Hepatic stellate cell (primary cell): ENCODE measurements at regions not wholly inside any gene's neighbourhood (a gene's known extent, or its start where the extent isn't known, plus 50 kb on each side); places are given as distances from the start of the nearest gene placed in this dataset.
"Not testable (repeated sequence)": the region's sequence is repeated elsewhere in the genome, so short reads cannot be mapped to it uniquely, and the experiment has no call there.

Experiments
- DNase-seq: peaks from one replicate; pipeline ENCODE4 v3.0.0; 2011; ENCODE audit warnings: low spot score

- DNase-seq, result no peak
Observed at GRCh38 chr11:29249713-29250112, 767.1 kb downstream of the KCNA4 start.

- DNase-seq, result no peak
Observed at GRCh38 chr11:29244355-29244754, 772.5 kb downstream of the KCNA4 start.

- DNase-seq, result no peak
Observed at GRCh38 chr11:29243616-29244015, 773.2 kb downstream of the KCNA4 start.

DNA sequence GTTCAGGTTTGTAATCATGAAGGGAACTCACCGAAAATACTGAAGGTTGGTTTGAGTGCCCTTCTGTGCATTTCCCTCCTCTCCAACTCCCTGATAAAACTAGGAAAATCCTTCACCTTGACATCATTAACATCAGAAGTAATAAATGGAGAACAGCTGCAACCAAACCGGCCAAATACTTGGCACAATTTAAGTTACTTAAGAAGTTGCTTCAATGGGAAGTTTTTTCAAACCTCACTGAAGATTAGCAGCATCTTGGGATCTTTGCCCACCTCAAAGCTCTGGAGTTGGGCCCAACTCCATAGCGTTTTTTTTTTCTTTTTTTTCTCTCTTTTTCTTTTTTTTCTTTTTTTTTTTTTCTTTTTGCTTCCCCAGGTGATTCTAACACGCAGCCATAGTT is 784.8 kb downstream of the KCNA4 start:
- no peak for DNase-seq

DNA sequence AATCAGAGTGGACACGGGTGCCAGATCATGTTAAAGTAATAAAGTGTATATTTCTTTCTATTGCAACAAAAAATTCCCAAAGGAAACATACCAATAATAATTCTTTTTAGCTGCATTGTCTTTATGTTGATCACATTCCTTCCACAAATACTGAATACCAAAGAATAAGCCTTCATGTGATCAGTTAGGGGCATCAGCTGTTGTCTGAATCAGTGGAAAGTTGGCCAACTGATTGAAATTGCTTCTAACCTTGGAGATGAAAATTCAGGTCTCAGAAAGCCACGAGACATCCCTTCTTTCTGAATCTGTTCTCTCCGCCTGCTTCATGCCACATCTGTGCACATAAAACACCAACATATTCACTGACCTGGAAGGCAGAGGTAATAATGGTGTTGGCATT is 785.2 kb downstream of the KCNA4 start:
- no peak for DNase-seq

- no peak for DNase-seq
Observed at GRCh38 chr11:29227811-29228210, 789.0 kb downstream of the KCNA4 start.

DNA sequence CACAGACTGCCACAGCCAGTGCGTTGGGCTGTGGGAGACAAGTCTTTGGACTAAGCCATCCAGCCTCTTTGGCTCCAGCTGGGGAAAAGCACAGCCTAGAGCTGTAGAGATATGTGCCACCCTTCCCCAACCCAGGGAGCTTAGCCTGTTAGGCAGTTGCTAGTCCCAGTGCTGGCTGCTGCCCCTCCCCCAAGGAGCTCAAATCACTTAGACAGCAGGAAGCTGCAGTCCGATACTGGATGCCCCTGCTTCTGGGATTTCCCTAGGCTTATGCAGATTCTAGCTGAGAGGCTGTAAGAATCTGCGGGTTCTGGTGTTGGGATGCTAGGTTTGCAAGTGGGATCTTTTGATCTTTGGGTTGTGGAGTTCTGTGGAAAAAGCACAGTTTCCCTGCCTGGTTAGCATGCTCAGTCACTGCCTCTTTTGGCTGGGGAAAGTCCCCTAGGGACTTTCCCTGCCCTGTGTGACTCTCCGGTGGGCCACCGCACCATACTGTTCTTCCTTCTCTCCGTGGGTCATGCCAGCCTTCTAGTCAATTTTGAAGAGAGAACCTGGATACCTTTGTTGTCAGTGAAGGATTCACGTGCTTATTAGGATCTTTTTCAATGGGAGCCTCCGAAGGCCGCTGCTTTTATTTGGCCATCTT is 792.0 kb downstream of the KCNA4 start:
- no peak for DNase-seq

- DNase-seq, result not testable (repeated sequence)
Observed at GRCh38 chr11:29219531-29219930, 797.3 kb downstream of the KCNA4 start.

DNA sequence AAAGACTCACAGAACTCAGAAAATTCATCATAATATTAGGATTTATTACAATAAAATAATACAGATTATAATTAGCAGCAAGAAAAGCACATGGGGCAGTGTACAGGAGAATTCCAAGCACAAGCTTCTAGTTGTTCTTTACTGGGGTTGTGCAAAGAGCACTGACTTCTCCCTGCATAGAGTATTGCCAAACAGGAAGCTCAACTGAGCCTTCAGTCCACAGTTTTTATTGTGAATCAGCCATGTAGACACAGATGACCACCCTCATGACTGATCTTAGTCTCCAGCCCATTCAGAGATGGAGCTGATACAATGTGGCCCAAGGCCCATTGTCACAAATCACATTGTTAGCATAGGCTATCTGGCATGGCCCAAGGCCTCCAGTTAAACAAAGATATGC is 798.9 kb downstream of the KCNA4 start:
- DNase-seq, result no peak

DNA sequence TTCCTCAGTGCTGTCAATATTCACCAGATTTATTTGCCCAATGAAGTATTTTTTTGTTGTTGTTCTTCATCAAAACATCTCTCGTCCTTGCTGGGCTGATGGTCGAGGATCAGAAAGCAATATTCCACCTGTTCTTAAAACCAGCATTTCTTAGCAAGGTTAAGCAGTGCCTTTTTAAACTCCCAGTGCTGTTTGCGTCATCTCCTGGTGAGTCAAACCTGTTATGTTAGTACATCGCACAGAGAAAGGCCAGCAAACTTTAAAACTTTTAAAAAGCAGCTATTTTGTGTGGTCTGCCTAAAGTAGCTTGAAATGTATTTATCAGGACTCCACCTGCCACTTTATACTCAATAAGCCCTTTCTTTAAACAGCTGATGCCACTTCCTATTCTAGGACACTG is 802.0 kb downstream of the KCNA4 start:
- no peak for DNase-seq

- no peak for DNase-seq
Observed at GRCh38 chr11:29211202-29211601, 805.6 kb downstream of the KCNA4 start.

- DNase-seq, result no peak
Observed at GRCh38 chr11:29210426-29210825, 806.4 kb downstream of the KCNA4 start.

- DNase-seq, result no peak
Observed at GRCh38 chr11:29208117-29208516, 808.7 kb downstream of the KCNA4 start.

- no peak for DNase-seq
Observed at GRCh38 chr11:29200791-29201562, 815.9 kb downstream of the KCNA4 start.

- no peak for DNase-seq
Observed at GRCh38 chr11:29190313-29190712, 826.5 kb downstream of the KCNA4 start.

DNA sequence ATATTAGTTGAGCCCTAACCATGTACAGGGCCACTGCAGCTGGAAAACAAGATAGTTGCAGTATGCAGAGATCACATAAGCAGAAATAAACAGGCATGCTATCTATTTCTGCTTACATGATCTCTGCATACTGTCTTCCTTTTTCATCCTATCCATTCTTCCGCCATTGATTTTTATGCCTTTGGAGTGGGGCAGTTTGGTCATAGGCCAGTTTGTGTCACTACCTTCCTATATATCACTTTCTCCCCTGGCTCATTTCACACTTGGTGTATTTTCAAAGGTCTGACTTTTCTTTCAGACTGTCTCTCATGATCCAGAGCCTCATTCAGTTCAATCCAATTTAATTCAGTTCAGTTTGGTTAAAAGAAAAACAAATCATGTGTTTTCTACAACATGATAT is 829.6 kb downstream of the KCNA4 start:
- DNase-seq, result no peak

- DNase-seq, result peak; percentile 58
Observed at GRCh38 chr11:29184939-29185890, 831.6 kb downstream of the KCNA4 start.

DNA sequence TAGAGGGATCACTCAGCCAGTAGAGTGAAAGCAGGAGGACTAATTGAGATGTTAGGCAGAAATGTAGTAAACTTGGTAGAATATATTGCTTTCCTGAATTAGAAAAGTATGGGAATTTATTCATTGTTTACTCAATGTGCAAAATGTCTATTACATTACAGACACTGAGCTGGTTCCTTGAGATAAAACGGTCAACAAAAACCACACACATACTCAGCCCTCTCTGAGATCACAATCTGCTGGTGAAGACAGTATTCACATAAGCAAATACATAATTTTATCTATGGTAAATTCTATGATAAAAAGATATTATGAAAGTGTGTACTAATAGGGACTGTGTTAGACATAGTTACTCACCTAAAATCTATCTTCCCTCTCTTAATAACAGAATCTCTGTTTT is 833.5 kb downstream of the KCNA4 start:
- DNase-seq, result no peak

DNA sequence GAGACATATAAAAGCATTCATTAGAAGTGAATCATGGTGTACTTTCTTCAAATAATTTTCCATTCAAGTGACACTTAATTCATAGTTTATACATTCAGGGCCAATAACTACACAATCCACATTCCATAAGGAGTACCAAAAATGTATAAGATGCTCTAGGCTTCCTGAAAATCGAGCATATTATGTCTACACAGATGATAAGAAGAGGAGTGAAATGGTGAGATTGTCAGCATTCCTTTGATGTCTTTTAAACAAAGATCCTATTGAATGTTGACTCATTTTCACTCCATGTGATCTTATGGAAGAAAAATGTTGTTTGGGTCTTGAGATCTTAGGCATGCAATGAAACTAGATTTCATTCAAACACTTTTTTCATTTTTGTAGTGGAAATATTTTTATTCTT is 843.2 kb downstream of the KCNA4 start:
- peak; percentile 4 for DNase-seq

DNA sequence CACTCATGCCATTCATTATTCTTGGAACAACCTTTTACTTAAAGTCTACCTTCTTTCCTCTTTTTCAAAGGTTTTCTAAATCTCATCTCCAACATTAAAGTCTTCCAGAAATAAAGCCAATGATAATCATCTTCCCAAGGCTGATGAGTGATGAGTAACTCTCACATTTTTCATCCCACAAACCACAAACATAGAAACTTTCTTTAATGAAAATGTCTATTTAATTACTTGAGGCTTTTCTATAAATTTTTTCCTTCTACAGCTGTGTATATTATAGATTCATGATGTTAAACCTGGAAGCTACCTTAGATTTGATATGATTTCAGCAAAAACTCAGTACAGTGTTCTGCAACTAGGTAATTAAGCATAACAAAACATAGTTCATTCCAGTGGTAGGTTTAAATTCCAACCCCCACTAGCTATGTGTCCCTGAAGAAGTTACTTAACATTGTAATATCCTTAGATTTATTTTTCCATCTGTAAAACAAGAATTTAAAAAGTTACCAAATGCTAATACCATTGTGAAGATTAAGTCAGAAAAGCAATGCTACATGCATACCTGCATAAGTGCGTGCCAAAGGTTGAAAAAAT is 845.4 kb downstream of the KCNA4 start:
- DNase-seq, result no peak

DNA sequence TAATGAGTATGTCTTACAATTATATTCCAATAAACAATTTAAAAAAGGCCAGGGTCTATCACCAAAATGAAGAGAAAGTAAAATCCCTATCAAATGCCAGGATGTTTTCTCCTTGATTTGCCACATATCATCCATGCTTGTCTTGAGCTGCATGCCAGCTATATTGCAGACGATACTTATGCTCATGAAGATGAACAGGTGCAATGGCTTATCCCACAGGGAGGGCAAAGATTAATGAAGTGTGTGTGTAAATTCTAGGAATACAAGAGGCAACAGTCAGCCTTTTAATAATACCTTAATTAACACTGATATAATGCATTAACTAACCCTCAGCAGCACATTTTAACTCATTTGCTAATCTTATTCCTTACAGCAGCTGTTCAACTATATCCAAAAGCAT is 850.5 kb downstream of the KCNA4 start:
- DNase-seq, result no peak

DNA sequence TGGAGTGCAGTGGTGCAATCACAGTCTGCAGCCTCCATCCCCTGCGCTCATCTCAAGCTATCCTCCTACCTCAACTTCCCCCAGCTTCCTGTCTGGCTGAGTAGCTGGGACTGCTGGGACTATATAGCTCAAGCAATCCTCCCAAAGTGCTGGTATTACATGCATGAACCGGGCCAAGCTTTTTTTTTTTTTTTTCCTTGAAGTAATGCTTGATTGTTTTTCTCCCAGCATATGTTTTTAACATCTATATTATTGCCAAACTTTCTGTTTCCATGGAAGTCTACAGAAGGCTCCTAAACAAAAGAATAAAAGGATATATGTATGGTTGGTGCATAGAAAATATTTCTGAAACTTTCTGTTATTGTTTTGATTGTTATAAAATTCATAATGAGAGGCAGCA is 853.6 kb downstream of the KCNA4 start:
- no peak for DNase-seq
